ENCODE measurements at regions not wholly inside any gene's neighbourhood (a gene's known extent, or its start where the extent isn't known, plus 50 kb on each side); places are given as distances from the start of the nearest gene placed in this dataset.

DNA sequence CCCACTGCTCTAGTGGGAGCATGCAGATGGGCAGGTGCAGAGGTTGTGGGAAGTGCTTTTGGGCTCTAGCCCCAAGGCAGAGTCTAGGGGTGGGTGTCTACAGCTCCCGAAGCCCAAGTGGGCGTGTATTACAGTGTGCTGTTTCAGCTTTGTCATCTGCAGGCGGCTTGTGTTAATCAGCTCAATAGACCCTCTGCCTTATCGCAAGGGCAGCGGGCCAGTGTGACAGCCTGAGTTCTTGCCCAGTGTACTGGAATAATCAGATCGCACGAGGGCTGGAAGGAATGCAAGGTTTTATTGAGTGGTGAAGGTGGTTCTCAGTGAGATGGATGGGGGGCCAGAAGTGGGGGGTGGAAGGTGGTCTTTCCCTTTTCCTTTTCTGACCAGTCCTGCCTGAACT is 529.4 kb upstream of the AMOT start:
- TF ChIP-seq POLR2A (IDR thresholded peaks at IDR 0.05), result no peak
- TF ChIP-seq, protein P1, sequence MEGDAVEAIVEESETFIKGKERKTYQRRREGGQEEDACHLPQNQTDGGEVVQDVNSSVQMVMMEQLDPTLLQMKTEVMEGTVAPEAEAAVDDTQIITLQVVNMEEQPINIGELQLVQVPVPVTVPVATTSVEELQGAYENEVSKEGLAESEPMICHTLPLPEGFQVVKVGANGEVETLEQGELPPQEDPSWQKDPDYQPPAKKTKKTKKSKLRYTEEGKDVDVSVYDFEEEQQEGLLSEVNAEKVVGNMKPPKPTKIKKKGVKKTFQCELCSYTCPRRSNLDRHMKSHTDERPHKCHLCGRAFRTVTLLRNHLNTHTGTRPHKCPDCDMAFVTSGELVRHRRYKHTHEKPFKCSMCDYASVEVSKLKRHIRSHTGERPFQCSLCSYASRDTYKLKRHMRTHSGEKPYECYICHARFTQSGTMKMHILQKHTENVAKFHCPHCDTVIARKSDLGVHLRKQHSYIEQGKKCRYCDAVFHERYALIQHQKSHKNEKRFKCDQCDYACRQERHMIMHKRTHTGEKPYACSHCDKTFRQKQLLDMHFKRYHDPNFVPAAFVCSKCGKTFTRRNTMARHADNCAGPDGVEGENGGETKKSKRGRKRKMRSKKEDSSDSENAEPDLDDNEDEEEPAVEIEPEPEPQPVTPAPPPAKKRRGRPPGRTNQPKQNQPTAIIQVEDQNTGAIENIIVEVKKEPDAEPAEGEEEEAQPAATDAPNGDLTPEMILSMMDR (IDR thresholded peaks at IDR 0.05), result no peak
- no peak for TF ChIP-seq POLR2AphosphoS5 (IDR thresholded peaks at IDR 0.05)
- no peak for TF ChIP-seq EP300 (IDR thresholded peaks at IDR 0.05)

Measured in gastroesophageal sphincter (tissue), 3 donors.